Muscle layer of duodenum (tissue), 2 donors: ENCODE measurements at regions not wholly inside any gene's neighbourhood (a gene's known extent, or its start where the extent isn't known, plus 50 kb on each side); places are given as distances from the start of the nearest gene placed in this dataset.
"Not testable (repeated sequence)": the region's sequence is repeated elsewhere in the genome, so short reads cannot be mapped to it uniquely, and the experiment has no call there.

Experiments used
- H3K27ac ChIP-seq: one replicate; pipeline ENCODE4 v1.7.0; 2013; ENCODE audit warnings: mild to moderate bottlenecking, low read length
- H3K27me3 ChIP-seq: one replicate; pipeline ENCODE4 v1.7.0; 2013; ENCODE audit warnings: low read depth, mild to moderate bottlenecking, control low read depth, low read length
- H3K36me3 ChIP-seq, 2 donors: one replicate each; pipeline ENCODE4 v1.7.0; 2013; ENCODE audit warnings: low read length in 2 of 2, control low read depth in 1 of 2, mild to moderate bottlenecking in 1 of 2; ENCODE audit not compliant: insufficient read depth in 2 of 2, control insufficient read depth in 1 of 2
- H3K4me1 ChIP-seq, 2 donors: one replicate each; pipeline ENCODE4 v1.7.0; 2013; ENCODE audit warnings: low read length in 2 of 2, mild to moderate bottlenecking in 2 of 2, control low read depth in 1 of 2, moderate library complexity in 1 of 2; ENCODE audit not compliant: insufficient read depth in 2 of 2, control insufficient read depth in 1 of 2
- H3K4me3 ChIP-seq, 2 donors: one replicate each; pipeline ENCODE4 v1.7.0; 2013; ENCODE audit warnings: low read length in 2 of 2, low read depth in 1 of 2, mild to moderate bottlenecking in 1 of 2
- H3K9me3 ChIP-seq, 2 donors: one replicate each; pipeline ENCODE4 v1.7.0; 2013; ENCODE audit warnings: low read length in 2 of 2, control low read depth in 1 of 2, mild to moderate bottlenecking in 1 of 2; ENCODE audit not compliant: control insufficient read depth in 1 of 2
- donor health status: healthy.

- not testable (repeated sequence) for H3K27me3 ChIP-seq, H3K27ac ChIP-seq, H3K4me3 ChIP-seq, H3K9me3 ChIP-seq, H3K4me1 ChIP-seq, H3K36me3 ChIP-seq
Measured at GRCh38 chr9:90213045-90213444, 429.6 kb downstream of the DIRAS2 start.

DNA sequence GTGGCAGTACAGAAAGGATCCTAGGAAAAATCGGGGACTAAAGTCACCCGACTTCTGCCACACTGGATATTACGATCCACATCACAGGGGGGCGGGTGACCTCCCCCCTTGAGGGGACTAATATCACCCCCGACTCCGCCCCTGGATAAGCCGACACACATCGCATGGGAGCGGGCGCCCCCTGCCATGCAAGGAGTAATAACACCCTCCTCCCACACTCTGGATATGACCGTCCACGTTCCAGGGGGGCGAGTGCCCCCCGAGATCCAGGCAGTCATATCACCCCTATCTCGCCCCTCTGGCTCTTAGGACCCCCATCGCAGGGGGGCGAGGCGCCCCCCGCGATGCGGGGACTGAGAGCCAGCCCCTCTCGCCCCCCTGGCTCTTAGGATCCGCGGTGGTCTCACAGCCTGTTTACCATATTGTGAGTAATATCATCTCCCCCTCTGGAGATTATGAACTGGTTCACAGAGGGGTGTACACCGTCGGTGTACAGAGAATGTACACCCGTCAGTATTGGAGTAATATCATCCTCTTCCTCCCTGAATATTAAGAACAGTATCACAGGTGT is 423.0 kb downstream of the DIRAS2 start:
- Histone ChIP-seq H3K36me3 (no peaks in the 10 kb centered on the region), H3K27ac (no peak overlapping the region)

GRCh38 chr9:90221899-90222298 is 420.7 kb downstream of the DIRAS2 start:
- H3K27ac ChIP-seq, H3K36me3 ChIP-seq, H3K9me3 ChIP-seq, H3K4me1 ChIP-seq, H3K4me3 ChIP-seq, H3K27me3 ChIP-seq: not testable (repeated sequence)

More for the DNA sequence above, 423.0 kb downstream of the DIRAS2 start:
- Histone ChIP-seq H3K4me3 (no peak overlapping the region), H3K27me3 (no peaks in the 10 kb centered on the region), H3K9me3 (no peaks in the 10 kb centered on the region), H3K4me1 (no peaks in the 10 kb centered on the region)

GRCh38 chr9:90226839-90227338 is 415.7 kb downstream of the DIRAS2 start:
- not testable (repeated sequence) for H3K36me3 ChIP-seq, H3K4me3 ChIP-seq, H3K27me3 ChIP-seq, H3K9me3 ChIP-seq, H3K27ac ChIP-seq, H3K4me1 ChIP-seq

DNA sequence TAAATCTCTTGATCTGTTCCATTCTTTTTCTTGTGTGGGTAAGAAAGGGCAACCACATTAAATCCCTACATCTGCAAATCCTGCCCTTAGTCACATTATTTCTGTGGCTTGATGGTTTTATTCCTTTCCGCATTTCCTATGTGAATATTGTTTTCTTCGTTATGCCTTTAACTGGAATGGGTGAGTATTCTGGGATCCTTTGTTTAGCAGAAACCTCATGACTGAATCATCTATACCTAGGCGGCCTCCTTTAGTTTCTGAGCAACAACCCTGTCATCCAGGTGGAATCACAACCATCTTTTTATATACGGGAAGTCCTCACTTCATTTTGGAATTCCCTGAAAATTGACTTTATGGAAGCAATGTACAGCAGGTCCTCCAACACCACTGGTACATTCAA is 409.5 kb downstream of the DIRAS2 start:
- H3K36me3 ChIP-seq, H3K4me3 ChIP-seq, H3K27ac ChIP-seq, H3K9me3 ChIP-seq, H3K27me3 ChIP-seq, H3K4me1 ChIP-seq: not testable (repeated sequence)

GRCh38 chr9:90240541-90240940 is 402.1 kb downstream of the DIRAS2 start:
- H3K4me1 ChIP-seq, result no peaks in the 10 kb centered on the region
- H3K27me3 ChIP-seq, result no peaks in the 10 kb centered on the region
- H3K36me3 ChIP-seq, result no peaks in the 10 kb centered on the region
- no peak overlapping the region for H3K27ac ChIP-seq
- H3K9me3 ChIP-seq, result no peaks in the 10 kb centered on the region
- H3K4me3 ChIP-seq, result no peak overlapping the region

GRCh38 chr9:90245661-90246060 is 397.0 kb downstream of the DIRAS2 start:
- no peaks in the 10 kb centered on the region for H3K36me3 ChIP-seq
- no peak overlapping the region for H3K27ac ChIP-seq
- H3K27me3 ChIP-seq, result no peaks in the 10 kb centered on the region
- no peaks in the 10 kb centered on the region for H3K4me1 ChIP-seq
- no peak overlapping the region for H3K4me3 ChIP-seq
- H3K9me3 ChIP-seq, result no peaks in the 10 kb centered on the region

DNA sequence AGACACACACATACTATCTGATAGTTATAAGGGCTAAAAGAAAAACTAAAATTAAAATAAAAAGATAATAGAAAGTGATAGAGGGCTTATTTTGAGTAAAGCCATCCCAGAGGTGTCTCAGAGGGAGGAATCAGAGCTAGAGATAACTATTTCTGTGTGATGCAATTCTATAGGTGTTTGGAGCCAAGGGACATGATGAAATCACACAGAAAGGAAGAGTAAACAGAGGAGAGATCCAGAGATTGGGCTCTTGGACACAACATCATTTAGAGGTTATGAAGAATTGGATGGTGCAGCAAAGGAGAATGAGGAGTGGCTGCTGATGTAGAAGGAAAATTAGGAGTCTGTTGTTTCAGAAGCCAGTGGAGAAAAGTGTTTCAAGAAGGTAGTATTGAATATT is 393.5 kb downstream of the DIRAS2 start:
- no peak overlapping the region for H3K4me3 ChIP-seq
- no peaks in the 10 kb centered on the region for H3K36me3 ChIP-seq
- H3K4me1 ChIP-seq, result no peaks in the 10 kb centered on the region
- H3K27me3 ChIP-seq, result no peaks in the 10 kb centered on the region
- peaks cover 0 to 12% of the 10 kb centered on the region in 2 donors for H3K9me3 ChIP-seq
- no peak overlapping the region for H3K27ac ChIP-seq

DNA sequence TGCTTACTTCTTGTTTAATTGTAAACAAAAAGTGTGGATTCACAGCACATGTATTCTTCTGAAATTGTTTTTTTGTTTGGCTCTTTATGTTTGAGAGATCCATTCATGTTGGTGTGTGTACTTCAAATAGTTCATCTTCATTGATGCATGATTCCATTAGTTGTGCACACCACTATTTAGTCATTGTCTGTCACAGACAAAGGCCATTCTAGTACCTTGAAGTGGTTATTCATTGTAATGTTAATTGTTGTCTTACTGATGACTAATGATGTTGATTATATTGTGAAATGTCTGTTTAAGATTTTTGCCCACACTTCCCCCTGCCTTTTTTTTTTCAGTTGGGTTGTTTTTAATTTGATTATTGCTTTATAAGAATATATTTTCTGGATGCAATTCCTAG is 391.3 kb downstream of the DIRAS2 start:
- no peaks in the 10 kb centered on the region for H3K36me3 ChIP-seq
- H3K4me1 ChIP-seq, result no peaks in the 10 kb centered on the region
- H3K27me3 ChIP-seq, result no peaks in the 10 kb centered on the region
- H3K9me3 ChIP-seq, result peaks cover 0 to 12% of the 10 kb centered on the region in 2 donors
- no peak overlapping the region for H3K27ac ChIP-seq
- H3K4me3 ChIP-seq, result no peak overlapping the region

DNA sequence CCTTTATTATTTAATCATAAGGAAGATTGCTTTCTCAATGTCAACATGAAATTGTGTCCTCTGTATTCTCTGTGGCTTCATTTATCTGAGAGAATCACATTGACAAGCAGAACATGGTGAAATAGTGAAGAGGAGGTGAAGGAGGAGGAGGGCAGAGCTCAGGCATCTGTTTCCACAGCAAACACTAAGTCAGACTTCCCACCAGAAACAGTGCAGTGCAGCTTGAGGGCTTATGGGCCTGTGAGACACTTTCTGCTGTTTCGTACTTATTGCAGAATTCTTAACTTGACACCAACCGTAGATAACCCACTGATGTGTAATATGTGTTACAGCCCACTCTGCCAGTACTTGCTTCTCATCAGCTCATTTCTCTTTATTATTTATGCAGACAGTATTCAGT is 386.3 kb downstream of the DIRAS2 start:
- Histone ChIP-seq H3K36me3 (no peaks in the 10 kb centered on the region), H3K27ac (no peak overlapping the region), H3K4me1 (no peaks in the 10 kb centered on the region), H3K4me3 (no peak overlapping the region), H3K27me3 (no peaks in the 10 kb centered on the region), H3K9me3 (peaks cover 3 to 18% of the 10 kb centered on the region in 2 donors)

GRCh38 chr9:90259311-90260246 is 383.0 kb downstream of the DIRAS2 start:
- peaks cover 10 to 12% of the 10 kb centered on the region in 2 donors for H3K9me3 ChIP-seq
- no peaks in the 10 kb centered on the region for H3K27me3 ChIP-seq
- no peaks in the 10 kb centered on the region for H3K4me1 ChIP-seq
- no peak overlapping the region for H3K4me3 ChIP-seq
- no peak overlapping the region for H3K27ac ChIP-seq
- no peaks in the 10 kb centered on the region for H3K36me3 ChIP-seq
